PFSK-1 (cell line): ENCODE measurements at regions not wholly inside any gene's neighbourhood (a gene's known extent, or its start where the extent isn't known, plus 50 kb on each side); places are given as distances from the start of the nearest gene placed in this dataset.

Source experiments
- FOXP2 ChIP-seq: optimal IDR thresholded peaks from 2 replicates; pipeline ENCODE3; 2011; ENCODE audit warnings: borderline replicate concordance, control low read depth, inconsistent platforms; ENCODE audit not compliant: insufficient read depth; ENCODE audit errors: extremely low read length, extremely low read depth
- POLR2AphosphoS5 ChIP-seq: IDR thresholded peaks from 2 replicates; pipeline ENCODE4 v1.6.1; 2012; ENCODE audit warnings: low read depth, mild to moderate bottlenecking, control low read depth, low read length, moderate library complexity
- SIN3A ChIP-seq: IDR thresholded peaks from 2 replicates; pipeline ENCODE4 v1.6.1; 2012; ENCODE audit warnings: mild to moderate bottlenecking, low read length, moderate library complexity, borderline replicate concordance; ENCODE audit not compliant: insufficient read depth
- TAF1 ChIP-seq: IDR thresholded peaks from 2 replicates; pipeline ENCODE4 v1.6.1; 2012; ENCODE audit warnings: low read length, control low read depth, borderline replicate concordance; ENCODE audit not compliant: insufficient read depth
- TF ChIP-seq, protein P1 (sequence below), 2 experiments: IDR thresholded peaks; 2 replicates each; pipeline versions ENCODE4 v1.6.1 to v1.8.0; 2011 to 2012; ENCODE audit warnings: low read depth in 2 of 2, low read length in 2 of 2, control low read depth in 1 of 2, inconsistent platforms in 1 of 2, mild to moderate bottlenecking in 1 of 2, moderate library complexity in 1 of 2; ENCODE audit not compliant: insufficient read depth in 1 of 2

DNA sequence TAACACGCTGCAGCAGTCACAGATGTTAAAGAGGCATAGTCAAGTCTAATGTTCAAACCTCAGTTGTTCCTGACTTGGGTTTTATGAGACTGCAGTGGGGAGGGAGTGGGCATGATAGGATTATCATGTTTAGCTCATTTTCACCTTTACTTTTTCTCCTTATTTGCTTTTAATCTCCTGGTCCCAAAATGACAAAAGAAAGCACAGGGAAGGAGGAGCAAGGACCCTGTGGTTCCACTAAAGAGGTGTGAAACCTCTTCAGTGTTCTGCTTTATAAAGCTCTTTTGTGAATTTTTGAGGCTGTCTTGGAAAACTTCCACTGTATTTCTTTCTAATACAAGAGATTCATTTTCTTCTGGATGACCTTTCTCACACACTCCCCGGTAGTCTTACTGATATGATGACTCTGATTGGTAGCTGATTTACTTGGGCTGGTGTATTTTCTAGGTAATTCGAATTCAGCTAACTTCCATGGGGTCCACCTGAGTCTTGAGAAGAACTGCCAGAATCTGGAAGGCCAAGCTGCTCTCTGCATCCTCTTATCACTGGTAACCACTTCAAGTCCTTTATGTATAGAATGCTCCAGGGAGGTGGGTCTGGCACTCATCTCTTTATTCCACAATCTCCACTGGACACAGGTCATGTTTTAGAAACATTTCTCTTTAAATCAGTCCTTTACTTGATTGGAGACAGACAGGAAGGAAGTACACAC lies 1364.4 kb upstream of the CDH9 start:
- TF ChIP-seq POLR2AphosphoS5: no peak
- TF ChIP-seq SIN3A: no peak
- TF ChIP-seq, protein P1, sequence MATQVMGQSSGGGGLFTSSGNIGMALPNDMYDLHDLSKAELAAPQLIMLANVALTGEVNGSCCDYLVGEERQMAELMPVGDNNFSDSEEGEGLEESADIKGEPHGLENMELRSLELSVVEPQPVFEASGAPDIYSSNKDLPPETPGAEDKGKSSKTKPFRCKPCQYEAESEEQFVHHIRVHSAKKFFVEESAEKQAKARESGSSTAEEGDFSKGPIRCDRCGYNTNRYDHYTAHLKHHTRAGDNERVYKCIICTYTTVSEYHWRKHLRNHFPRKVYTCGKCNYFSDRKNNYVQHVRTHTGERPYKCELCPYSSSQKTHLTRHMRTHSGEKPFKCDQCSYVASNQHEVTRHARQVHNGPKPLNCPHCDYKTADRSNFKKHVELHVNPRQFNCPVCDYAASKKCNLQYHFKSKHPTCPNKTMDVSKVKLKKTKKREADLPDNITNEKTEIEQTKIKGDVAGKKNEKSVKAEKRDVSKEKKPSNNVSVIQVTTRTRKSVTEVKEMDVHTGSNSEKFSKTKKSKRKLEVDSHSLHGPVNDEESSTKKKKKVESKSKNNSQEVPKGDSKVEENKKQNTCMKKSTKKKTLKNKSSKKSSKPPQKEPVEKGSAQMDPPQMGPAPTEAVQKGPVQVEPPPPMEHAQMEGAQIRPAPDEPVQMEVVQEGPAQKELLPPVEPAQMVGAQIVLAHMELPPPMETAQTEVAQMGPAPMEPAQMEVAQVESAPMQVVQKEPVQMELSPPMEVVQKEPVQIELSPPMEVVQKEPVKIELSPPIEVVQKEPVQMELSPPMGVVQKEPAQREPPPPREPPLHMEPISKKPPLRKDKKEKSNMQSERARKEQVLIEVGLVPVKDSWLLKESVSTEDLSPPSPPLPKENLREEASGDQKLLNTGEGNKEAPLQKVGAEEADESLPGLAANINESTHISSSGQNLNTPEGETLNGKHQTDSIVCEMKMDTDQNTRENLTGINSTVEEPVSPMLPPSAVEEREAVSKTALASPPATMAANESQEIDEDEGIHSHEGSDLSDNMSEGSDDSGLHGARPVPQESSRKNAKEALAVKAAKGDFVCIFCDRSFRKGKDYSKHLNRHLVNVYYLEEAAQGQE (IDR thresholded peaks at IDR 0.05; ENCODE audit: insufficient read depth in 1 of 2, low read depth in 2 of 2, low read length in 2 of 2): no peak
- TF ChIP-seq TAF1: no peak
- TF ChIP-seq FOXP2: no peak
